ENCODE measurements at regions not wholly inside any gene's neighbourhood (a gene's known extent, or its start where the extent isn't known, plus 50 kb on each side); places are given as distances from the start of the nearest gene placed in this dataset.

GRCh38 chr7:94344826-94345225 is 49.9 kb upstream of the COL1A2 start:
- DNase-seq (ENCODE audit: low read depth) = no peak
- TF ChIP-seq CTCF (IDR thresholded peaks at IDR 0.05; ENCODE audit: control insufficient read depth, insufficient read depth, low read depth, low read length, missing control alignments) = no peak
- H3K4me3 ChIP-seq (ENCODE audit: control insufficient read depth, low read depth, low read length) = no peak overlapping the region
